ENCODE measurements at regions not wholly inside any gene's neighbourhood (a gene's known extent, or its start where the extent isn't known, plus 50 kb on each side); places are given as distances from the start of the nearest gene placed in this dataset.
"Not testable (repeated sequence)": the region's sequence is repeated elsewhere in the genome, so short reads cannot be mapped to it uniquely, and the experiment has no call there.

DNA sequence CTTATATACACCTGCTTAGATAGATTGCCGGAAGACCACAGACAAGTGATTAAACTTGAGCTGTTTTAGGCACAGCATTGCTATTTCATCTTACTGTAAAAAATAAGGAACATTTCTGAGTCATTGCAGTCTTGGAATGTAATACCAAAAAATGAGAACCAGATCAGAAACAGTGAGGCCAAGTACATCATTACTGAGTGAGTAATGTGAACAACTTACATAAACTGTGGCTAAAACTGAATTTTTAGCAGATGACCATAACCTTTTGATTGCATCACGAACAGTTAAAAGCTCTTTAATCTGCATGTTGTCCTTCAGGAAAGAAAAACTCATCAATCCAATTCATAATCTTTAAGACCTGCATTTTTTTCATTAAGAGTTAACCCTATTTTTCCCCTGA is 157.1 kb upstream of the FGF10 start:
- WGBS (ENCODE audit: insufficient coverage, low lambda C conversion rate): 80% methylated on average over 2 of the region's 2 CpGs
- Histone ChIP-seq H3K4me1 (ENCODE audit: control insufficient read depth, insufficient read depth, low read length) (no peaks in the 10 kb centered on the region), H3K9me3 (ENCODE audit: control insufficient read depth, low read depth, low read length) (no peaks in the 10 kb centered on the region), H3K36me3 (ENCODE audit: control insufficient read depth, insufficient read depth, low read length) (no peaks in the 10 kb centered on the region), H3K4me3 (ENCODE audit: low read length) (no peak overlapping the region), H3K27ac (ENCODE audit: low read length) (no peak overlapping the region), H3K27me3 (ENCODE audit: control insufficient read depth, insufficient read depth, low read length) (no peaks in the 10 kb centered on the region)
- no peak for DNase-seq

DNA sequence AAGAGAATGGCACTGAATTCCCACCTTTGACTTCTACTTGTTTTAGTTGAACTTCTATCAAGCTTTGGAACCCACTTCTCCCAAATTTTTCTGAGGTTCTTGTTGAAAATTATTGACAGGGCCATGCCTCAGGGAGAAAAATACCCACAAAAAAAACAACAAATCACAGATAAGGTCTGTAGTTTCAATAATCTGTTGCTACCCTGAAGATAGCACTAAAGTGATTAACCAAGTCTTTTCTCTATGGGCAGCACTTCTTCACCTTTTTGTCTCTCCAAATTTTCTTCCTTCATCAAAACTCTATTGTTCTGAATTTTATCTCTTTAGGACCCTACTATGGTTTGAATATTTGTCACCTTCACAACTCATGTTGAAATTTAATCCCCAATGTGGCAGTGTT is 154.3 kb upstream of the FGF10 start:
- H3K9me3 ChIP-seq (ENCODE audit: control insufficient read depth, low read depth, low read length): no peaks in the 10 kb centered on the region

DNA sequence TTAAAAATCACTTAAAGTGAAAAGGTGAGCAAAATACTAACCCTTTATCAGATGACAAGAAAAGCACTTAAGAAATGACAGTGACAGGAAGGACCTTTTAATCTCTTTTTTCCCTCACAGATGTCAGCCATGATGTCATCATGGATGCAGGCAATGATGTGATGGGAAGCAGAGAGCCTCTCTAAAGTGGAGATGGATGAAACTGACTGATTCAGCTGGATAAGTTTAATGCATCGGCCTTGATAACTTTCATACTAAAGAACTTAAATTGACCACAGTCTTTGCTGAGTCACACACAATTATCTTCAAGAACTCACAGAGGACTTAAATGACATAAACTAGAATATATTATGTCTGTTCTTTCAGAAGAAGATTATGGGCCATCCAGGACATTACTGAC is 153.2 kb upstream of the FGF10 start:
- H3K27me3 ChIP-seq (ENCODE audit: control insufficient read depth, insufficient read depth, low read length): no peaks in the 10 kb centered on the region
- H3K36me3 ChIP-seq (ENCODE audit: control insufficient read depth, insufficient read depth, low read length): no peaks in the 10 kb centered on the region
- no peak overlapping the region for H3K27ac ChIP-seq (ENCODE audit: low read length)
- no peak overlapping the region for H3K4me3 ChIP-seq (ENCODE audit: low read length)
- no peak for DNase-seq
- H3K4me1 ChIP-seq (ENCODE audit: control insufficient read depth, insufficient read depth, low read length): no peaks in the 10 kb centered on the region
- no CpG with 5 or more reads among the region's 1 CpG for WGBS (ENCODE audit: insufficient coverage, low lambda C conversion rate)
- no peaks in the 10 kb centered on the region for H3K9me3 ChIP-seq (ENCODE audit: control insufficient read depth, low read depth, low read length)

More for the DNA sequence above, 154.3 kb upstream of the FGF10 start:
- Histone ChIP-seq H3K27ac (ENCODE audit: low read length) (no peak overlapping the region), H3K36me3 (ENCODE audit: control insufficient read depth, insufficient read depth, low read length) (no peaks in the 10 kb centered on the region), H3K4me3 (ENCODE audit: low read length) (no peak overlapping the region), H3K27me3 (ENCODE audit: control insufficient read depth, insufficient read depth, low read length) (no peaks in the 10 kb centered on the region), H3K4me1 (ENCODE audit: control insufficient read depth, insufficient read depth, low read length) (no peaks in the 10 kb centered on the region)
- no peak for DNase-seq

DNA sequence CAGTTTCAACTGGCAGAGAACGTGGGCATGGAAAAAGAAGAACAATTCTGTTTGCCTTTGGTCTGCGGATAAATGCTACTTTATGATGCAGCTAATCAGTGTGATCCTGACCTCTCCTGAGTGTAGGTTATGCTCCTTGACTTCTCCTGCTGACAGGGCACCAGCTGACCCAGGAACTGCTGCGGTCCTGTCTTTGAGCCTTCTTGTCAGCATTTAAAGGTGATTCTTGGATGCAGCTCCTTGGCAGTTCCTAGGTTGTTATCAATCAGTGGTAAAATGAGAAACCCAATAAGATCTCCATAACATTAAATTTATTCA is 150.3 kb upstream of the FGF10 start:
- H3K27ac ChIP-seq (ENCODE audit: low read length): no peak overlapping the region
- no CpG with 5 or more reads among the region's 3 CpGs for WGBS (ENCODE audit: insufficient coverage, low lambda C conversion rate)

DNA sequence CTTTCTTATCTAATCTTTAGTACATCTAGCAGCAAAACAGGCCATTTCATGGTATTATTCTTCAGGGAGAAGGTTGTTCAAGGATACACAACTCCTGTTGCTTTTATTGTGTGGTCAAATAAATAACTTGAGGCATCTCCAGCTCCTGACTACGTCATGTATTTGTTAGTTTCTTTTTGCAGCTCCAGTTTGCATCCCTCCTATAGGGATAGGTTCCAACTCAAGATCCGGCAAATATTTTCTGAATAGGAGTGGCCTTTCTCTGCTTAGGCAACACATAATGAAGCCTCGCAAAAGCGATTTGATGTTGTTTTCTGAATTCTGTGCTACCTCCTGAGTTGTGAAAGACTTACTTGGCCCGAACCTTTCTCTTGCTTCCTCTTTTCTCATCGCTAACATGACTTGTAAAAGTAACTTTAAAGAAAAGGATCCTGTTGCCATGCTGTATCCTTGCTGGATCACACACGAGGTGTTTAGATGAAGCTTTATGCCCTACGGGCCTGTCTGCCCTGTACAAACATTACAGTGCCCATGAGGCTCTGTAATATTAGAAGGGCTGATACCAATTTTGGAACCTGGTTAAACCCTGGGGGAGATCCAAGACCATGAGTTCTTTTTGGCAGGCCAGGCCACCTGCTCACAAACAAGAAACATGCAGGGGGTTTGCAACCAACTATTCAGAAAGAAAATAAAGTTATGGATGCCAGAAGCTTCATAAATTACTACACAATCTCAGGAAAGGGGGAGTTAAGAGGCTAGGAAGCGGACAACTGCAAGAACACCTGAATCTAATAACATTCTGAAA is 149.8 kb upstream of the FGF10 start:
- no peak overlapping the region for H3K27ac ChIP-seq (ENCODE audit: low read length)
- no peak overlapping the region for H3K4me3 ChIP-seq (ENCODE audit: low read length)
- H3K4me1 ChIP-seq (ENCODE audit: control insufficient read depth, insufficient read depth, low read length): no peaks in the 10 kb centered on the region
- no peaks in the 10 kb centered on the region for H3K9me3 ChIP-seq (ENCODE audit: control insufficient read depth, low read depth, low read length)
- no peaks in the 10 kb centered on the region for H3K36me3 ChIP-seq (ENCODE audit: control insufficient read depth, insufficient read depth, low read length)
- no peaks in the 10 kb centered on the region for H3K27me3 ChIP-seq (ENCODE audit: control insufficient read depth, insufficient read depth, low read length)
- DNase-seq: peak in 1 of 2 donors; percentile 1
- WGBS (ENCODE audit: insufficient coverage, low lambda C conversion rate): 85% methylated on average over 4 of the region's 9 CpGs

More for the DNA sequence above, 150.3 kb upstream of the FGF10 start:
- Histone ChIP-seq H3K27me3 (ENCODE audit: control insufficient read depth, insufficient read depth, low read length) (no peaks in the 10 kb centered on the region), H3K4me1 (ENCODE audit: control insufficient read depth, insufficient read depth, low read length) (no peaks in the 10 kb centered on the region), H3K9me3 (ENCODE audit: control insufficient read depth, low read depth, low read length) (no peaks in the 10 kb centered on the region), H3K4me3 (ENCODE audit: low read length) (no peak overlapping the region), H3K36me3 (ENCODE audit: control insufficient read depth, insufficient read depth, low read length) (no peaks in the 10 kb centered on the region)
- no peak for DNase-seq

DNA sequence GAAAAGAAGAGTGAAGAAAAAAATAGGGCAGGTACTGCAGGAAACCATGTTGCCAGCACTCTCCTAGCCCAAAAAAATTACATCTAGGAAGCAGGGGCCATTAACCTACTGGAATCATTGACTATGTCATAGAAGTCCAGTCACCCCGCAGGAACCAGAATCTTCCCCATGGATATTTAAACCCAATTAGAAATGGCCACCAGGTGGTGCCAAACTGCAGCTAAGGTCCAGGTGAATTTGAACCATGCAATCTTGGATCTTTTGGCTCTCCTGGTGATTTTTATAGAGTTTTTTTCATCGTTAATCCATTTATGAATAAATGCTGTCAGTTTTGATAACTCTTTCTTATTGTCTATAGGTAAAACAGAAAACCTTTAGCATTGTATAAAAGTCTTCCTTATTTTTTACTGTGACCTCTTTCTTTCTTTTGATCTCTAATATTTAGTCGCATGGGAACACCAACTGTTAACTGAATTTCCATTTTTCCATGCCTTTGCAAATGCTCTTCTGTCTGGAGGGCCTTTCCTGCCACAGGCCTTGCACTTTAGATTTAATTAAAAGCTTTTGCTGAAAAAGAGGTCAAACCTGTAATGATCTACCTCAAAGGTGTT is 147.5 kb upstream of the FGF10 start:
- no peaks in the 10 kb centered on the region for H3K36me3 ChIP-seq (ENCODE audit: control insufficient read depth, insufficient read depth, low read length)
- no peak for DNase-seq
- no peaks in the 10 kb centered on the region for H3K9me3 ChIP-seq (ENCODE audit: control insufficient read depth, low read depth, low read length)
- no CpG with 5 or more reads among the region's 3 CpGs for WGBS (ENCODE audit: insufficient coverage, low lambda C conversion rate)
- no peak overlapping the region for H3K27ac ChIP-seq (ENCODE audit: low read length)
- no peaks in the 10 kb centered on the region for H3K4me1 ChIP-seq (ENCODE audit: control insufficient read depth, insufficient read depth, low read length)
- no peaks in the 10 kb centered on the region for H3K27me3 ChIP-seq (ENCODE audit: control insufficient read depth, insufficient read depth, low read length)
- H3K4me3 ChIP-seq (ENCODE audit: low read length): no peak overlapping the region

DNA sequence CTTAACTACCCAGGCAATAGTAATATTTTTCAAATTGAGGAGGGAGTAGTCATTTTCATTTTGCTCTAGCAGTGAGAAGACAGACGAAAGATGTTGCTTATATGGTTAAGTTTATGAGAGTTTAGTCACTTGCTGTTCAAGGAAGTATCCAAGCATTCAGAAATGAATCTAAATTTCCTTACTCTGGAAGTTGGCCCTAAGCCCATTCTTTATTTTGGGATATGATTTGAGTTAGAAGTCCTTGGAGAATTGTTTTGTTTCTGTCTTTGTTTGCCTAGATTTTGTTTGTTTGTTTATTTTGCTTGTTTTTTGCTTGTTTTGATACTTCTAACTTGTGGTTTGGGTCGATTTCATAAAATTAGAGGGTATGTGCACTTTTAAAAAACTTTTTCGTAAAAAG is 146.4 kb upstream of the FGF10 start:
- Histone ChIP-seq H3K4me1 (ENCODE audit: control insufficient read depth, insufficient read depth, low read length) (no peaks in the 10 kb centered on the region), H3K36me3 (ENCODE audit: control insufficient read depth, insufficient read depth, low read length) (no peaks in the 10 kb centered on the region), H3K9me3 (ENCODE audit: control insufficient read depth, low read depth, low read length) (no peaks in the 10 kb centered on the region), H3K27me3 (ENCODE audit: control insufficient read depth, insufficient read depth, low read length) (no peaks in the 10 kb centered on the region), H3K4me3 (ENCODE audit: low read length) (no peak overlapping the region), H3K27ac (ENCODE audit: low read length) (no peak overlapping the region)
- no peak for DNase-seq
- 80% methylated on average over 3 of the region's 3 CpGs for WGBS (ENCODE audit: insufficient coverage, low lambda C conversion rate)

DNA sequence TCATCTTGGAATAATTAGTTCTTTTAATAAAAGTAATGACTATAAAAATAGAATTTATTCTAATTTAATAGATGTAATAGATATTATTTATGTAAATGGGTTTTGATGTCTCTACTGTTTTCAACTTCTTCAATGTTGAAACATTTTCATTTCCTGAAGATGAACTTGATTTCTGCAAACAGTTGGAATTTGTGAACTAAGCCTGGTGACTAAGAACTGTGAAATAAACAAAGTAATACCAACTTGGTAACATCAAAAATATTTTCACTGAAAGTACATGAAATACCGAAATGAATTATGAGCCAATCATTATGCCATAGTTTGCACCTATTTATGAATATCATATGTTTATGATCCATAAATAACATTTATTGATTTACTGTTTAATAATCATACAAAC is 143.8 kb upstream of the FGF10 start:
- WGBS (ENCODE audit: insufficient coverage, low lambda C conversion rate): no CpG with 5 or more reads among the region's 1 CpG
- no peak overlapping the region for H3K4me3 ChIP-seq (ENCODE audit: low read length)
- no peak for DNase-seq
- H3K4me1 ChIP-seq (ENCODE audit: control insufficient read depth, insufficient read depth, low read length): no peaks in the 10 kb centered on the region
- no peaks in the 10 kb centered on the region for H3K9me3 ChIP-seq (ENCODE audit: control insufficient read depth, low read depth, low read length)
- H3K27me3 ChIP-seq (ENCODE audit: control insufficient read depth, insufficient read depth, low read length): no peaks in the 10 kb centered on the region
- no peak overlapping the region for H3K27ac ChIP-seq (ENCODE audit: low read length)
- H3K36me3 ChIP-seq (ENCODE audit: control insufficient read depth, insufficient read depth, low read length): no peaks in the 10 kb centered on the region

DNA sequence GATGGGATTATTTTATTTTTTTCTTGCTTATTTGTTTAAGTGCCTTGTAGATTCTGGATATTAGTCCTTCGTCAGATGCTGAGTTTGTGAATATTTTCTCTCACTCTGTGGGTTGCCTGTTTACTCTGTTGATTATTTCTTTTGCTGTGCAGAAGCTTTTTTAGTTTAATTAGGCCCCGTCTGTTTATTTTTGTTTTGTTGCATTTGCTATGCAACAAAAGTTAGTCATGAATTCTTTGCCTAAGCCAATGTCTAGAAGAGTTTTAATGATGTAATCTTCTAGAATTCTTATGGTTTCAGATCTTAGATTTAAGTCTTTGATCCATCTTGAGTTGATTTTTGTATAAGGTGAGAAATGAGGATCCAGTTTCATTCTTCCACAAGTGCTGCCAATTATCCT is 142.5 kb upstream of the FGF10 start:
- H3K36me3 ChIP-seq (ENCODE audit: control insufficient read depth, insufficient read depth, low read length); H3K4me1 ChIP-seq (ENCODE audit: control insufficient read depth, insufficient read depth, low read length); H3K27ac ChIP-seq (ENCODE audit: low read length); H3K27me3 ChIP-seq (ENCODE audit: control insufficient read depth, insufficient read depth, low read length); H3K9me3 ChIP-seq (ENCODE audit: control insufficient read depth, low read depth, low read length); DNase-seq; H3K4me3 ChIP-seq (ENCODE audit: low read length): not testable (repeated sequence)
- 70% methylated on average over 2 of the region's 2 CpGs for WGBS (ENCODE audit: insufficient coverage, low lambda C conversion rate)

DNA sequence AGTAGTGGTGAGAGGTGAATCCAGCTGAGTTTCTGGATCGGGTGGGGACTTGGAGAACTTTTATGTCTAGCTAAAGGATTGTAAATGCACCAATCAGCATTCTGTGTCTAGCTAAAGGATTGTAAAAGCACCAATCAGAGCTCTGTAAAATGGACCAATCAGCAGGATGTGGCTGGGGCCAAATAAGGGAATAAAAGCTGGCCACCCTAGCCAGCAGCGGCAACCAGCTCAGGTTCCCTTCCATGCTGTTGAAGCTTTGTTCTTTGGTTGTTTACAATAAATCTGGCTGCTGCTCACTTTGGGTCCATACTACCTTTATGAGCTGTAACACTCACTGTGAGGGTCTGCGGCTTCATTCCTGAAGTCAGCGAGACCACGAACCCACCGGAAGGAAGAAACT is 141.6 kb upstream of the FGF10 start:
- not testable (repeated sequence) for DNase-seq; H3K4me1 ChIP-seq (ENCODE audit: control insufficient read depth, insufficient read depth, low read length); H3K36me3 ChIP-seq (ENCODE audit: control insufficient read depth, insufficient read depth, low read length); H3K27me3 ChIP-seq (ENCODE audit: control insufficient read depth, insufficient read depth, low read length); H3K9me3 ChIP-seq (ENCODE audit: control insufficient read depth, low read depth, low read length); H3K27ac ChIP-seq (ENCODE audit: low read length); H3K4me3 ChIP-seq (ENCODE audit: low read length)
- WGBS (ENCODE audit: insufficient coverage, low lambda C conversion rate): no CpG with 5 or more reads among the region's 6 CpGs

DNA sequence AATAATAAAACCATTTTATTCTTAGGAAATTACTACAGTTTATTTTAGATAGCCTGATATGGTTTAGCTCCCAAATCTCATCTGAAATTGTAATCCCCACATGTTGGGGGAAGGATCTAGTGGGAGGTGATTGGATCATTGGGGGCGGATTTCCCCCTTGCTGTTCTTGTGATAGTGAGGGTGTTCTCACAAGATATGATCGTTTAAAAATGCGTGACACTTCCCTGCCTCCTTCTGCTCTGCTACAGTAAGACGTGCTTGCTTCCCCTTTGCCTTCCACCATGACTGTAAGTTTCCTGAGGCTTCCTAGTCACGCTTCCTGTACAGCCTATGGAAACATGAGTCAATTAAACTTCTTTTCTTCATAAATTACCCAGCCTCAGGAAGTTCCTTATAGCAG is 122.4 kb upstream of the FGF10 start:
- no peak overlapping the region for H3K27ac ChIP-seq (ENCODE audit: low read length)
- no peaks in the 10 kb centered on the region for H3K9me3 ChIP-seq (ENCODE audit: control insufficient read depth, low read depth, low read length)
- no CpG with 5 or more reads among the region's 5 CpGs for WGBS (ENCODE audit: insufficient coverage, low lambda C conversion rate)
- H3K36me3 ChIP-seq (ENCODE audit: control insufficient read depth, insufficient read depth, low read length): no peaks in the 10 kb centered on the region
- H3K4me3 ChIP-seq (ENCODE audit: low read length): no peak overlapping the region
- DNase-seq: no peak
- no peaks in the 10 kb centered on the region for H3K4me1 ChIP-seq (ENCODE audit: control insufficient read depth, insufficient read depth, low read length)
- H3K27me3 ChIP-seq (ENCODE audit: control insufficient read depth, insufficient read depth, low read length): no peaks in the 10 kb centered on the region
